ENCODE measurements at regions not wholly inside any gene's neighbourhood (a gene's known extent, or its start where the extent isn't known, plus 50 kb on each side); places are given as distances from the start of the nearest gene placed in this dataset.
"Not testable (repeated sequence)": the region's sequence is repeated elsewhere in the genome, so short reads cannot be mapped to it uniquely, and the experiment has no call there.

DNA sequence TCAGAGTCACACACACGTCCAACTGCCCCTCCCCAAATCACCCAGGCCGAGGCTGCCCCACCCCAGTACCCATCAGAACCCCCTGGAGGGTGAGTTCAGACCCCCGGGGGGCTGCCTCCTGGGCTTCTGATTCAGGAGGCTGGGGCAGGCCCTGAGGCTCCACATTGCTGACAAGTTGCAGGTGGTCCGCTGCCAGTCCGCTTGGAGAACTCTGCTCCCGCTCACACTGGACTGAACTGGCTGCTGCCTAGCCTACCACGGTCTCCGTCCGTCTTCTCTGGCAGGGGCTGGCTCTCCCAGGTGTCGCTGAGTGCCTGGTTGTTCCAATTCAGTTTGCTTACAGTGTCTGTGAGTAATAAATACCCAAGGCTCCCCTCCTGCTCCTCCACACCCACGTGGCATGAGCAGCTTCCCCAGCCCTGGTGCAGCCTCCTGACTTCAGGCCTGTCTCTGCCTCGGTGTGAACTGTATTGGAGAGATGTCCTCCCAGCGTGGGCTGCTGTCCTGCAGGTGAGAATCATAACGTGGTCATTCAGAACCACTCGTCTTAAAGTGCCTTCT lies 163.4 kb downstream of the LAT start:
- Histone ChIP-seq H3K27ac (no peak overlapping the region), H3K27me3 (no peaks in the 10 kb centered on the region), H3K36me3 (no peaks in the 10 kb centered on the region), H3K9me3 (no peaks in the 10 kb centered on the region), H3K4me1 (no peaks in the 10 kb centered on the region), H3K4me3 (no peak overlapping the region)
- peak in 1 of 2 donors; percentile 20 for DNase-seq (ENCODE audit: low spot score in 2 of 2)
- TF ChIP-seq POLR2AphosphoS5 (IDR thresholded peaks at IDR 0.05): no peak
- no peak for TF ChIP-seq POLR2A (IDR thresholded peaks at IDR 0.05)
- TF ChIP-seq, protein P1, sequence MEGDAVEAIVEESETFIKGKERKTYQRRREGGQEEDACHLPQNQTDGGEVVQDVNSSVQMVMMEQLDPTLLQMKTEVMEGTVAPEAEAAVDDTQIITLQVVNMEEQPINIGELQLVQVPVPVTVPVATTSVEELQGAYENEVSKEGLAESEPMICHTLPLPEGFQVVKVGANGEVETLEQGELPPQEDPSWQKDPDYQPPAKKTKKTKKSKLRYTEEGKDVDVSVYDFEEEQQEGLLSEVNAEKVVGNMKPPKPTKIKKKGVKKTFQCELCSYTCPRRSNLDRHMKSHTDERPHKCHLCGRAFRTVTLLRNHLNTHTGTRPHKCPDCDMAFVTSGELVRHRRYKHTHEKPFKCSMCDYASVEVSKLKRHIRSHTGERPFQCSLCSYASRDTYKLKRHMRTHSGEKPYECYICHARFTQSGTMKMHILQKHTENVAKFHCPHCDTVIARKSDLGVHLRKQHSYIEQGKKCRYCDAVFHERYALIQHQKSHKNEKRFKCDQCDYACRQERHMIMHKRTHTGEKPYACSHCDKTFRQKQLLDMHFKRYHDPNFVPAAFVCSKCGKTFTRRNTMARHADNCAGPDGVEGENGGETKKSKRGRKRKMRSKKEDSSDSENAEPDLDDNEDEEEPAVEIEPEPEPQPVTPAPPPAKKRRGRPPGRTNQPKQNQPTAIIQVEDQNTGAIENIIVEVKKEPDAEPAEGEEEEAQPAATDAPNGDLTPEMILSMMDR (IDR thresholded peaks at IDR 0.05): no peak
- intact Hi-C loops (cut with DNase I; ENCODE audit: low total_unique reads): no loop called here

DNA sequence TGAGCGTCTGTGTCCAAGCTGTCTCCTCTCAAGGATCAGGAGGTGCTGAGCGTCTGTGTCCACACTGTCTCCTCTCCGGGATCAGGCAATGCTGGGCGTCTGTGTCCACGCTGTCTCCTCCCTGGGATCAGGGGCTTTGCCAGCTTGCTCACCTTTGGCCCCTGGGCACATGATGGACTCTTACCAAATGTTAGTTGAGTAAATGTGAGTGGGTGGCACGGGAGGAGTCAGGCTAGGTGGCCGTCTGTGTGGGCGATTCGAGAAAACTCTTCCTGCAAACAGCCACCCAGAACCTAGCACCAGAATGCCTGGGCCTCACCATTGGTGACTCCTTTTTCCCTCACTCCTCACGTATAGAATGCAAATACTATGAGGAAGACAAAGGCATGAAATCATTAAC lies 162.9 kb downstream of the LAT start:
- H3K27me3 ChIP-seq; intact Hi-C loops (cut with DNase I; ENCODE audit: low total_unique reads); H3K36me3 ChIP-seq; H3K27ac ChIP-seq; H3K4me3 ChIP-seq; H3K9me3 ChIP-seq; H3K4me1 ChIP-seq: not testable (repeated sequence)
- DNase-seq (ENCODE audit: low spot score in 2 of 2): peak in 1 of 2 donors; percentile 35

DNA sequence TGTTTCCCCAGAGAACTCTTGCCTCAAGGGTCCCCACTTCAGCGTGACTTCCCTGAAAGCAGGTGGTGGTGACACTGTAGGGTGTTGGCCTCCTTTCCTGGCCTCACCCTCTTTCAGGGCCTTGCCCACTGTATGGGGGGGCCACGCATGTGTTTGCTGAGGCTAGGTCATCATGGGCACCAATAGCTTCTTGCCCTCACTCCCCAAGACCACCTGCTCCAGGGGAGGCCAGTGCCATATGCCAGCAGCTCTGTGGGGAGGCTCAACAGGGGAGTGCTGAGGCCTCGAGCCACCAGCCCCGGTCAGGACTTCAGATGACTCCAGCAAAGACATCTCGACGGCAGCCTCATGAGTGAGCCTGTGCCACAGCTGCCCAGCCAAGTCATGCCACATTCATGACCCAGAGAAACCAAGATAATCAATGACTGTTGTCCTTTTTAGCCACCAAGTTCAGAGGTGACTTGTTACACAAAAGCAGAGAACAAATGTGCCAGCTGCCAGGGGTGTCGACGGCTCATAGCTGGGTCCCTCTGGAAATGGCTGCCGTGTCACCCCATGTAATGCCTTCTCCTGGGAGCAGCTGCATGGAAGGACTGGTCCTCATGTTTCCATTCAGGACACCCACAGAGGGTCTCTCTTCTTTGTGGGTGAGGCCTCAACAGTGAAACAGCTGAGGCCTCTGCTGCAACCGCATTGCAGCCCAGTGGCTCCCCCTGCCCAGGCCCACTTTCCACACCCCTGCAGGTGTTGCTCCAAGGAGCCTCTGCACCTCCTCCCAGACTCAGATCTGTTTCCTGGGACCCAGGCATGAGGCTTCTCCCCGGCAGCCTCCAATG lies 162.2 kb downstream of the LAT start:
- DNase-seq (ENCODE audit: low spot score in 2 of 2): peak in 1 of 2 donors; percentile 35
- H3K4me3 ChIP-seq; intact Hi-C loops (cut with DNase I; ENCODE audit: low total_unique reads); H3K27ac ChIP-seq; H3K9me3 ChIP-seq; H3K36me3 ChIP-seq; H3K27me3 ChIP-seq; H3K4me1 ChIP-seq: not testable (repeated sequence)

DNA sequence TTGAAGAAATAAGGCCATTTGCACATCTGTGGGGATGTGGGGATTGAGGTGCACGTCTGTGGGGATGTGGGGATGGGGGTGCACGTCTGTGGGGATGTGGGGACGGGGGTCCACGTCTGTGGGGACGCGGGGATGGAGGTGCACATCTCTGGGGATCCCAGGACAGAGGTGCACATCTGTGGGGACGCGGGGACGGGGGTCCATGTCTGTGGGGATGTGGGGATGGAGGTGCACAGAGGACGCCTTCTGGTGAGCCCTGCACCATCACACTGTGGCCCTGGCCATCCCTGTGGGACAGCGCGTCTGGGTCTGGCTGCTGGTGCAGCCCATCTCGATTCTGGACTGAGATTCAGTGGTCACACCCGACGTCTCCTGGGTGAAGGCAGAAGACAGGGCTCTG lies 161.4 kb downstream of the LAT start:
- TF ChIP-seq POLR2A (IDR thresholded peaks at IDR 0.05) (no peak), POLR2AphosphoS5 (IDR thresholded peaks at IDR 0.05) (no peak)
- TF ChIP-seq, protein P1 (IDR thresholded peaks at IDR 0.05): no peak
- intact Hi-C loops (cut with DNase I; ENCODE audit: low total_unique reads): no loop called here
- no peak overlapping the region for H3K27ac ChIP-seq

GRCh38 chr16:29145486-29146225 lies 160.8 kb downstream of the LAT start:
- peak in 1 of 2 donors; percentile 25 for DNase-seq (ENCODE audit: low spot score in 2 of 2)
- intact Hi-C loops (cut with DNase I; ENCODE audit: low total_unique reads); H3K27ac ChIP-seq; H3K36me3 ChIP-seq; H3K9me3 ChIP-seq; H3K4me3 ChIP-seq; H3K4me1 ChIP-seq; H3K27me3 ChIP-seq: not testable (repeated sequence)

More for the DNA sequence above, 161.4 kb downstream of the LAT start:
- H3K27me3 ChIP-seq: no peaks in the 10 kb centered on the region
- no peak overlapping the region for H3K4me3 ChIP-seq
- DNase-seq (ENCODE audit: low spot score in 2 of 2): peak in 1 of 2 donors; percentile 44
- no peaks in the 10 kb centered on the region for H3K36me3 ChIP-seq
- no peaks in the 10 kb centered on the region for H3K4me1 ChIP-seq
- H3K9me3 ChIP-seq: no peaks in the 10 kb centered on the region

DNA sequence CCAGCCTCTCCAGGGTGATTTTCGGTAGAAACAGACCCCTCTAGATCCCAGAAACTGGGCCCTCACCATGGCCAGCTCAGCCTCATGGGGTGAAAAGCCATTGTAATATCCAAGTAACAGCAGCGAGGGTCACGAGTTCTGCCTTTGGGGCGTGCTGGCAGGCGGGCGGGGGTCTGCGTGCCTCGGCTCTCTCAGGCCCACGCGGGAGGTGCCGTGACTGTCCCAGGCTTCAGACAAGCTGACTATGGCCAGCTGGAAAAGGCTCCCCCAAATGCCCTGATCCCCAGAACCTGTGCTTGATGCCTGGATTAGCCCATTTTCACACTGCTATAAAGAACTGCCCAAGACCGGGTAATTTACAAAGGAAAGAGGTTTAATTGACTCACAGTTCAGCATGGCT lies 160.2 kb downstream of the LAT start:
- DNase-seq (ENCODE audit: low spot score in 2 of 2); H3K27me3 ChIP-seq; H3K36me3 ChIP-seq; H3K4me1 ChIP-seq; H3K4me3 ChIP-seq; H3K9me3 ChIP-seq; intact Hi-C loops (cut with DNase I; ENCODE audit: low total_unique reads): not testable (repeated sequence)
- peak overlapping the region in 1 of 2 donors; percentile 43 for H3K27ac ChIP-seq

- H3K9me3 ChIP-seq; H3K27me3 ChIP-seq; H3K36me3 ChIP-seq; H3K4me1 ChIP-seq; H3K4me3 ChIP-seq; intact Hi-C loops (cut with DNase I; ENCODE audit: low total_unique reads): not testable (repeated sequence)
- peak in 1 of 2 donors; percentile 28 for DNase-seq (ENCODE audit: low spot score in 2 of 2)
- H3K27ac ChIP-seq: peak overlapping the region in 1 of 2 donors; percentile 43
Measured at GRCh38 chr16:29144669-29145062, 159.8 kb downstream of the LAT start.

- H3K36me3 ChIP-seq; H3K27me3 ChIP-seq; H3K9me3 ChIP-seq; H3K4me1 ChIP-seq; H3K4me3 ChIP-seq; intact Hi-C loops (cut with DNase I; ENCODE audit: low total_unique reads): not testable (repeated sequence)
- DNase-seq (ENCODE audit: low spot score in 2 of 2): peak in 1 of 2 donors; percentile 39
- H3K27ac ChIP-seq: peak overlapping the region in 1 of 2 donors; percentile 48
Measured at GRCh38 chr16:29143739-29144668, 159.2 kb downstream of the LAT start.

DNA sequence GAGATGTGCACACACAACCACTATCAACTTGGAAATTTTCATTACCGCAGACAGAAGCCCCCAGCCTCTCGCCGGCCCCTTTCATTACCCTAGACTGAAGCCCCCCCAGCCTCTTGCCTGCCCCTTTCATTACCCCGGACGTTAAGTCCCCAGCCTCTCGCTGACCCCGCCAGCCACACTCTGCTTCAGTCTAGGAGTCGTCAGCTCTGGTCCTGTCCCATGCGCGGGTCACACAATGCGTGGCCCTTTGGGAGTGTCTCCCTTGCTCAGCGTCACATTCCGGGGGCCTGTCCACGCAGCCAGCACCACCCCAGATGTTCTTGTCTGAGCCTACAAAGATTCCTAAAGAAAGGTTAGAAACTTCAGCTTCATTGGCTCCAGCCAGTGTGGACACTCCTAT lies 157.7 kb downstream of the LAT start:
- H3K4me1 ChIP-seq; H3K27me3 ChIP-seq; H3K9me3 ChIP-seq; H3K36me3 ChIP-seq; H3K4me3 ChIP-seq; H3K27ac ChIP-seq; intact Hi-C loops (cut with DNase I; ENCODE audit: low total_unique reads): not testable (repeated sequence)
- peak in 1 of 2 donors; percentile 27 for DNase-seq (ENCODE audit: low spot score in 2 of 2)

Data from breast epithelium (tissue), 4 donors.